ENCODE measurements at regions not wholly inside any gene's neighbourhood (a gene's known extent, or its start where the extent isn't known, plus 50 kb on each side); places are given as distances from the start of the nearest gene placed in this dataset.

DNA sequence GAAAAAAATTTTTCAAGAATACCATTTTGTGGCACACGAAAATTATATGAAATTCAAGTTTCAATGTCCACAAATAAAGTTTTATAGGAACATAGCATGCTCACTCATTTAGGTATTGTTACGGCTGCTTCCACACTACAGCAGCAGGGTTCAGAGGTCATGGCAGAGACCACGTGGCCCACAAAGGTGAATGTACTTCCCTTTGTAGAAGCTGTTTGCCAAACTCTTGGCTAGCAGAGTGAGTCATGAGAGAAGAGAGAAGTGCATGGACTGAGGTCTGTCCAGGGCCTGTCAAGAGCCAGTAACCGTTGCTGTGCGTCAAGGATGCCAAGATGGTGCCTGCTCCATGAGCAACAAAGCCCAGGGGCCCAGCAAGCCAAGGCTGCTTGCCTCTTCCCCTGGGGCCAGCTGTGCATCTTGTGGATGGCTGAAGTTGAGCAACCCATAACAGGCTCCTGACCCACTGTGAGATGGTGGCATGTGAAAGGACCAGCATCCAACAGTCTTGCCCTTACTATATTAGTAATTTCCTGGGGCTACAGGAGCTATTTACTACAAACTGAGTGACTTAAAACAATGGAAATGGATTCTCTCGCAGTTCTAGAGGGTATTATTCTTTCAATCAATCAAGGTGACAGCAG is 64.8 kb upstream of the ATP5PO start:
- no peaks in the 10 kb centered on the region for H3K9me3 ChIP-seq
- no peak overlapping the region for H3K4me3 ChIP-seq
- peak; percentile 61 for DNase-seq

GRCh38 chr21:33978585-33978984 is 63.0 kb upstream of the ATP5PO start:
- Histone ChIP-seq H3K27me3 (no peaks in the 10 kb centered on the region), H3K36me3 (no peaks in the 10 kb centered on the region), H3K4me3 (no peak overlapping the region), H3K9me3 (no peaks in the 10 kb centered on the region)
- no peak for DNase-seq

More for the DNA sequence above, 64.8 kb upstream of the ATP5PO start:
- Histone ChIP-seq H3K36me3 (no peaks in the 10 kb centered on the region), H3K27me3 (no peaks in the 10 kb centered on the region)

DNA sequence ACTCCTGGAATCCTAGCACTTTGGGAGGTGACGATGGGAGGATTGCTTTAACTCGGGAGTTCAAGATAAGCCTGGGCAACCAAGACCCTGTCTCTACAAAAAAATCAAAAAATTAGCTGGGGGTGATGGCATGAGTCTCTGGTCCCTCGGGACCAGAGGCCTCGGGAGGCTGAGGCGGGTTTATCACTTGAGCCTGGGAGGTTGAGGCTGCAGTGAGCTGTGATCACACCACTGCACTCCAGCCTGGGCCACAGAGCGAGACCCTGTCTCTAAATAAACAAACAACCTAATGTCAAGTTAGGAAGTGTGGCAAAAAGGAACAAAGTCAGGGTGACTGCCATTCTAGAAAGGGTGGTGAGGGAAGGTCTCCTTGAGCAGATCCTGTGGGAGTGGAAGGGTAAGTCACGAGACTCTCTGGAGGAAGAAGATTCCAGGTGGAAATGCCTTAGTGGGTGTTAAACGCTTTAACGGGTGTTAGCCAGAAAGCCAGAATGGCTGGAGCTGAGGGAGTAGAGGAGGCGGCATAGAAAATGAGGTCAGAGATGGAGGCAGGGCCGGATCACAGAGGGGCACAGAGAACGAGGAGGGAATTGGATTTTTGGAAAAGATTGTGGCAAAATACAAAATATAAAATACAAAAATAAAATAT is 62.2 kb upstream of the ATP5PO start:
- no peaks in the 10 kb centered on the region for H3K36me3 ChIP-seq
- no peaks in the 10 kb centered on the region for H3K27me3 ChIP-seq
- no peak for DNase-seq
- H3K9me3 ChIP-seq: no peaks in the 10 kb centered on the region
- H3K4me3 ChIP-seq: no peak overlapping the region

- DNase-seq: no peak
- Histone ChIP-seq H3K4me3 (no peak overlapping the region), H3K9me3 (no peaks in the 10 kb centered on the region), H3K36me3 (no peaks in the 10 kb centered on the region), H3K27me3 (no peaks in the 10 kb centered on the region)
These were observed 61.6 kb upstream of the ATP5PO start for GRCh38 chr21:33977017-33977720.

DNA sequence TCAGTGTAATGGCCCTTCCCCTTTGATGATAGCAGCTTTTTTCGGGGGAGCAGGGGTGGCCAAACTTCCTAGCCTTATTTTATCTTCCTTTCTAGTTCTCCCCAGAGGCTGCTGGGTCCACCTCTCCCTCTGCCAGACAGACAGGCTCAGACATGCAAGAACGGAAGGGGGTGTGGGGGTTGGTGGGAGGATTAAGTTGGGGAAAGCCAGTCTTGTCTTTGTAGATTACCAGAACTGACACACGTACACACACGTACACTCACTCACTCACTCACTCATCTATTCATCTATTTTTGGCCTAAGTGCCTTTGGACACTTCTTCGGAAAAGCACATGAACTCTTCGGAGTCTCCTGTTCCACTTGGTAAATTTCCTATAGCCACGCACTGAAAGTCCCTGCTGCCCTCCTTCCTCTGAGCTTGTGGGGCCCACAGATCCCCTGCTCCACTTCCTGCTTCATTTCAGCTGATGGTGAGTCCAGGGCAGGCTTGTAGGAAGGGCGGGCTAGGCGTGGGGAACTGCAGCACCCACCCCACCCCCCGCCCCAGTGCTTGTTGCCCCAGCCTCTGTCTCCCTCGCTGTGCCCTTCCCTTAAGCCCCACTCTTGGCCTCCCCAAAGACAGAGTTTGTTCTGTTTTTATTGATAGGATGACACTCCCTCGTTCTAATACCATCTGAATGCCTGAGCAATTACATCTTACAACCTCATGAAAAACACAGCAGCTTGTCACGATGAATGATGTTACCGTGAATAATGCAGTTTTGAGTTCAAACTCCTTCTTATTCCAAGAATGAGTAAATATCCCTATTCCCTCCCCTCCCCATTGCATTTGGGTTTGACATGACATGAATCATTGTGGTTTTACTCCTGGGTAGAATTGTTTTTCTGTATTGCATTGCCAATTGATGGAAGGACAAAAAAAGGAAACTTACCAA is 60.7 kb upstream of the ATP5PO start:
- H3K36me3 ChIP-seq: no peaks in the 10 kb centered on the region
- H3K27me3 ChIP-seq: no peaks in the 10 kb centered on the region
- peak; percentile 89 for DNase-seq
- peak overlapping the region; percentile 6 for H3K4me3 ChIP-seq
- no peaks in the 10 kb centered on the region for H3K9me3 ChIP-seq

DNA sequence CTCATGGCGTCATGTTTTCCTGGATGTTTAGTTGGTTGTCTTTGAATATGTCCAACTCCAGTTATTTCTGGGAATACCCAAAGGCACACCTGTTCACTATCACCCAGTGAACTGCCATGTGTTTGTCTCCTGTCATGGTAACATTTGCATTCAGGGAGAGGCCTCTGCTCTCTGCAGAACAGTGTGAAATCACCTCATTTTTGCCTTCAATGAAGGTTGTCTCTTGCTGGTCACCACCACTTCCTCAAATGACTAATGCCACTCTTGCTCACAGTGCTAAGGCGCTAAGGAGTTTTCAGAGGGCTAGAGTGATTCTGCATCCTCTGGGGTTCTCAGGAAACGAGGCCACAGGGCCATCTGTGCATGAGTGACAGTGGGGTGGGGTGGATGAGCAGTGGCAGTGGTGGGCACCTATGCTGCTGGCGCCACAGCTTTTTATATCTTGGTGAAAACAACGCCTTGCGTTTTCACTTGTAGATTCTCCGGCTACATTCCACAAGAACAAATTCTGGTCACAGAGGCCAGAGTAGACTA is 60.0 kb upstream of the ATP5PO start:
- Histone ChIP-seq H3K36me3 (no peaks in the 10 kb centered on the region), H3K4me3 (no peak overlapping the region), H3K9me3 (no peaks in the 10 kb centered on the region), H3K27me3 (no peaks in the 10 kb centered on the region)
- peak; percentile 26 for DNase-seq

DNA sequence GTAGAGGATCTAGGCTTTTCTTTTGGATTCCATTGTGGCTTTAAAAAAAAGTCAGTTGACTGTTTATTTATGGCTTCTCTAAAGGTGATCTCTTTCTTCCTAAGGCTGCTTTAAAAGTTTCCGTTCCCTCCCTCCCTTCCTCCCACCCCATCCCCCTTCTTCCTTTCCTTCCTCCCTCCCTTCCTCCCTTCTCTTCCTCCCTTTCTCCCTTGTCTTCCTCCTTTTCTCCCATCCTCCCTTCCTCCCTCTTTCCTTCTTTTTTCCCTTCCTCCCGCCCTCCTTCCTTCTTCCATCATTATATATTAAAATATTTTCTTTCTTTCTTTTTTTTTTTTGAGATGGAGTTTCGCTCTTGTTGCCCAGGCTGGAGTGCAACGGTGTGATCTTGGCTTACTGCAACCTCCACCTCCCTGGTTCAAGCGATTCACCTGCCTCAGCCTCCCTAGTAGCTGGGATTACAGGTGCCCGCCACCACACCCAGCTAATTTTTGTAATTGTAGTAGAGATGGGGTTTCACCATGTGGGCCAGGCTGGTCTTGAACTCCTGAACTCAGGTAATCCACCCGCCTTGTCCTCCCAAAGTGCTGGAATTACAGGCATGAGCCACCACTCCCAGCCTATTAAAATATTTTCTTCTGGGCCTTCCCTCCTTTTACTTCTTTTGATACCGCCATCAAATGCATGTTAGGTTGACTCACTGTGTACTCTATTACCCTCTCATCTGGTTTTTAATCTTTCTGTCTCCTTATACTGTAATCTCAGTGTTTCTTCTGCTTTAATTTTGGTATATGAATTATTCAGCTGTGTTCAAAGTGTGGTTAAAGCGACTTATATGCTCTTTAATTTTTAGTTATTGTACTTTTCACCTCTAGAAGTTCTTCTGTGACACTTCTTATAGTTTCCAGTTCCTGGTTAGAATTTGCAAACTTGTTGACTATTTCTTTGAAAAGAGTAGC is 59.2 kb upstream of the ATP5PO start:
- H3K36me3 ChIP-seq: no peaks in the 10 kb centered on the region
- no peak overlapping the region for H3K4me3 ChIP-seq
- no peaks in the 10 kb centered on the region for H3K9me3 ChIP-seq
- no peaks in the 10 kb centered on the region for H3K27me3 ChIP-seq
- no peak for DNase-seq

GRCh38 chr21:33973268-33973667 is 57.7 kb upstream of the ATP5PO start:
- Histone ChIP-seq H3K36me3 (no peaks in the 10 kb centered on the region), H3K27me3 (no peaks in the 10 kb centered on the region), H3K4me3 (no peak overlapping the region), H3K9me3 (no peaks in the 10 kb centered on the region)
- DNase-seq: no peak

DNA sequence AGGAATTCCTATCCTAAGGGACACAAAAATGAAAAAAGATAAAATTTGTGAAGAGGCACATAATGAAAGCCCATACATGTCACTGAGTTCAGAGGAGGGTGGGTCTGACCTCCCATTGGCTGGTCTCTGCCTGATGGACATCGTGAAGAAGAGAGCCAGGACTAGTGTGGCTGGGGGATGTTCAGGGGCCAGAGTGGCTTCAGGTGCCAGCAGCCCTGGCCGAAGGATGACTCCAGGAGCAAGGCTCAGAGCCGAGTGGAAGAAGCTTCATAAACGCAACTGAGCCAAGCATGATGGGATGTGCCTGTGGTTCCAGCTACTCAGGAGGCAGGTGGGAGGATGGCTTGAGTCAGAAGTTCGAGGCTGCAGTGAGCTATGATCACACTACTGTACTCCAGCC is 56.9 kb upstream of the ATP5PO start:
- no peaks in the 10 kb centered on the region for H3K27me3 ChIP-seq

DNA sequence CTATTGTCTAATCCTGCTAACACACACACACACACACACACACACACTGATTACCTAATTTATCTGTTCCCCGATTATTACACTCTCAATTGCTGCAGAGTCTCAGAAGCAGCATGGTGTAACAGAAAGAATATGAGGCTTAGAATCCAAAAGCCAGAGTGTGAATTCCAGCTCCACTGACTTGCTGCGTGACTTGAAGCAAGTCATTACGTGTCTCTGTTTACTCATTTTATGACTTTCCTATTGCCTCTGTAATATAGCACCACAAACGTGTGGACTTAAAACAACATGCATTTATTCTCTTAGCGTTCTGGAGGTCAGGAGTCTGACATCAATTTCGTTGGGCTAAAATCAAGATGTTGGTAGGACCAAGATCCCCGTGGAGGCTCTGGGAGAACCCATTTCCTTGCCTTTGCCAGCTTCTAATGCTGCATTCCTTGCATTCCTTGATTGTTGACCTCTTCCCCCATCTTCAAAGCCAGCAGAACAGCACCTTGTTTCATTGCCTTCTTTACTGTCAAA is 55.9 kb upstream of the ATP5PO start:
- peak; percentile 71 for DNase-seq

More for the DNA sequence above, 56.9 kb upstream of the ATP5PO start:
- Histone ChIP-seq H3K9me3 (no peaks in the 10 kb centered on the region), H3K4me3 (no peak overlapping the region), H3K36me3 (no peaks in the 10 kb centered on the region)
- no peak for DNase-seq

DNA sequence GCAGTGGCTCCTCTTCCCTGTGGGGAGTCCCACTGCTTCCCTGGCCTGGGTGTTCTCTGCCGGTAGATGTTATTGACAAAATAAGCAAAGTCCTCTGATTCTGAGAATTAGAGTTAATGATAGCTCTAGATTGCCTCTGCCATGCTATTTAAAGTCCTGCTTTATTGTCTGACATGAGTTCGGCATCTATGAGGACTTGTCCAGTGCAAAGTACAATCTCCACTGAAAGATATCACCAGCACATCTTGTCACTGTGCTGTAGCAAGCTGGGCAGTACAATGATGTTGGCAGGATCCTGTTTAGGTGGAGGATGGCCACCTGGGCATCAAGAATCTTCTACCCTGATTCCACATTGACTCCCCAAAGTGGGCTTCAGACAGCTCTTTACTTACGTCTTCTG is 54.0 kb upstream of the ATP5PO start:
- H3K27me3 ChIP-seq: no peaks in the 10 kb centered on the region
- no peak for DNase-seq
- H3K36me3 ChIP-seq: no peaks in the 10 kb centered on the region
- no peak overlapping the region for H3K4me3 ChIP-seq
- no peaks in the 10 kb centered on the region for H3K9me3 ChIP-seq

More for the DNA sequence above, 55.9 kb upstream of the ATP5PO start:
- H3K9me3 ChIP-seq: no peaks in the 10 kb centered on the region
- no peak overlapping the region for H3K4me3 ChIP-seq
- H3K36me3 ChIP-seq: no peaks in the 10 kb centered on the region
- H3K27me3 ChIP-seq: no peaks in the 10 kb centered on the region

GRCh38 chr21:33968995-33969348 is 53.4 kb upstream of the ATP5PO start:
- no peak overlapping the region for H3K4me3 ChIP-seq
- H3K27me3 ChIP-seq: no peaks in the 10 kb centered on the region
- peak; percentile 39 for DNase-seq
- no peaks in the 10 kb centered on the region for H3K36me3 ChIP-seq
- no peaks in the 10 kb centered on the region for H3K9me3 ChIP-seq

GRCh38 chr21:33968080-33968994 is 52.7 kb upstream of the ATP5PO start:
- Histone ChIP-seq H3K9me3 (no peaks in the 10 kb centered on the region), H3K27me3 (no peaks in the 10 kb centered on the region), H3K4me3 (no peak overlapping the region), H3K36me3 (no peaks in the 10 kb centered on the region)
- DNase-seq: peak; percentile 77

DNA sequence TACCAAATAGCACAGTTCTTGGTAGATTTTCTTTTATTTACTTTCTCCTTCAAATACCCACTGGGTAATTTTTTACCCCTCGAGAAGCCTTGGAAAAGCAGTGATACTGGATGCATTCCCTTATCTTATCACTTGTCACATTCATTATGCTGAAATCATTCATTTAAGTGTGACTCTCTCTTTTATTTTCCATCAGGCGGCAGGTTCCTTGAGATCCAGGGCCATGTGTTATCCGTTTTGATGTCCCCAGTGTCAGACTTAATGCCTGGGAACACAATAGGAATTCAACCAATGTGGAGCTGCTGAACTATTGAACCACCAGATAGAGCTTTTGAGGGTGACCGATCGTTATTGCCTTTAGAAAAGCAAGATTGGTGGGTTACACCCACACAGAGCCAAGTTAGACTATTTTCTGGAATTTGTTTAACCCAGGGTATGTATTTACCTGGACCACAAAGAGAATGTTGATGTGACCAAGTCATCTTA is 51.5 kb upstream of the ATP5PO start:
- H3K4me3 ChIP-seq: no peak overlapping the region
- no peaks in the 10 kb centered on the region for H3K27me3 ChIP-seq
- no peak for DNase-seq
- no peaks in the 10 kb centered on the region for H3K36me3 ChIP-seq
- H3K9me3 ChIP-seq: no peaks in the 10 kb centered on the region

Measured in MG63 (cell line).